8988T (cell line): ENCODE measurements at regions not wholly inside any gene's neighbourhood (a gene's known extent, or its start where the extent isn't known, plus 50 kb on each side); places are given as distances from the start of the nearest gene placed in this dataset.

Experiments used
- DNase-seq: peaks from one replicate; pipeline ENCODE4 v3.0.0; 2011

GRCh38 chr2:53442783-53443182 is 324.8 kb upstream of the CHAC2 start:
- DNase-seq = no peak

GRCh38 chr2:53442093-53442492 is 325.5 kb upstream of the CHAC2 start:
- DNase-seq = no peak

- DNase-seq = no peak
Measured at GRCh38 chr2:53438692-53439091, 328.9 kb upstream of the CHAC2 start.

DNA sequence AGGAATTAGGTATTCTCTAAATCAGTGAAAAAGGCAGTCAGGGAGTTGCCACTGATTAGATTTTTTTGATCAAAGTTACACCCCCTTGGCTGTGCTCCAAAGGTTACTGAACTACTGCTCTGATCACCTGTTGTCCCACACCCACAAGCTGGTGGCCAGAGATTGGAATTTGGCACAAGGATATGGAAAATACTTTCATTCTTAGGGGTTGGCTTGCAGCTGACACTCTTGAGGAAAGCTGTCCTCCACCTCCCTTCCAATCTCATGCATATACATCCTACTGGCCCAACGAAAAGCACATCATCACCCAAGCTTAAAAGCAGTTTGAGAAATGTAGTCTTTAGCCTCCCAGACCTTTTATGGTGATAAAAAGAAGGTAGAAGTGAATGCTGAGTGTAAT is 329.5 kb upstream of the CHAC2 start:
- no peak for DNase-seq

- DNase-seq = no peak
Measured at GRCh38 chr2:53437371-53437770, 330.2 kb upstream of the CHAC2 start.

DNA sequence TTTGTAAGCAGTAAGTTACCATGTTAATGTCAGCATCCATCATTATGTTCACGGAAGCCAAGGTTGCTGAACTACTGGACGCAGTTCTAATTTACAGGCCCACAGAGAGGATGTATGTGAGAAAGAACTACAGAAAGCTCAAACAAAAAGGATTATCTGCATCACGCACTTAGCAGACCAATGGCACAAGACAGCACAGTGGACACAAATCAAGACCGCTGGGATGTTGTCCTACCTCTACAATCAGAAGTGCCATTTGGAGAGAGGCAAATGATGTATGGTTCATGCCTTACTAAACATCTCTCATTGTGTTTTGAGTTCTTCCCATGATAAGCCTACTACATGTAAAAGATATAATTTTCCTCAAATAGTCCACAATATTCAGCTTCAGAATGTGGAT is 330.7 kb upstream of the CHAC2 start:
- no peak for DNase-seq

- DNase-seq = no peak
Measured at GRCh38 chr2:53435610-53436009, 332.0 kb upstream of the CHAC2 start.

DNA sequence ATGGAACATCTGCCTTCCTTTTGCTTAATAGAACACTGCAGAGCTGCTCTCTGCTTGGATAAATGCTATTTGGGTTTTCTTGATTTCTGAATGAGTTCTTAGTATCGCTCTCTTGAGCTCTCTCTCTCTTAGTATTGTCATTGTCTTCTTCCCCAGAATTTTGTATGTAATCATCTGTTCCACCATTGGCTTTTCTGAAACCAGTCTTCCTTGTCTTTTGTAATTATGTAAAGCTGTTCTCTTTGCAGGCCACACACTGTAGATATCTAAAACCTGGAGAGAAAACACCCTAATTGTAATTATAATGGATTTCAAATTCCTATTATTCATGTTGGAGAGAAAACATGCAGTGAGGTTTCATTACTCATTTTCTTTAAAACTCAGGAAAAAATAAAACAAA is 333.1 kb upstream of the CHAC2 start:
- DNase-seq = no peak

DNA sequence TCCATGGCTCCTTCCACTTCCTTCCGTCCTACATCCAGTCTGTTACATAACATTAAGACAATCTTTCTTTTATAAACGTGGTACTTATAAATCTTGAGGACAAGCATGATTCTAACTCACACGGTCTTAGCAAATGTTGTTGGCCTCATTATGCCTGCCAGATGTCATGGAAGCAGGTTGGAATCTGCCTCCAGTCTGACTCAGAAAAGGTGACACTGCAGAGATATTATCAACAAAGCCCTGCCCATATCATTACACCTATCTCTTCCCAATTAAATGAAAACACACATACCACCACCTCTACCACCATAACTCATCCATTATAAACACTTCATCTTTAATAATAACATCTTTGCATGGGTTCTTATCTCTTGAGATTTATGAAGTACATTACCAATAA is 334.7 kb upstream of the CHAC2 start:
- no peak for DNase-seq

DNA sequence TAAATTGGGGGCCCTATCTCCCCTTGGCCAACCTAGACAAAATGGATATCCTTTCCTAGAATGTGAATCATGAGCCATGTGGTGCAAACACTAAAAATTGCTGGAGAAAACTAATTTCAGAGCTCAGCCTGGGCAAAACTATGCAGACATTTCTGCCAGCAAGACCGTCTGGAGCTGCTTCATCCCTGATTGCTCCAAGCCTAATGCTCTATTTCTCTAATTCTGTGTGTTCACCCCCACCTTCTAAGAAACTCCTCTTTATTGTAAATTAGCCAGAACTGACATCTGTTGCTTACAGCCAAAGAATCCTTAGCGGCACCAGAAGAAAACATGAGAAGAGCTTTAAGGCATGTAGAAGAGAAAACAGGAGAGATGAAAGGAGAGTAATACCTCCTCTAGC is 337.7 kb upstream of the CHAC2 start:
- DNase-seq = no peak

DNA sequence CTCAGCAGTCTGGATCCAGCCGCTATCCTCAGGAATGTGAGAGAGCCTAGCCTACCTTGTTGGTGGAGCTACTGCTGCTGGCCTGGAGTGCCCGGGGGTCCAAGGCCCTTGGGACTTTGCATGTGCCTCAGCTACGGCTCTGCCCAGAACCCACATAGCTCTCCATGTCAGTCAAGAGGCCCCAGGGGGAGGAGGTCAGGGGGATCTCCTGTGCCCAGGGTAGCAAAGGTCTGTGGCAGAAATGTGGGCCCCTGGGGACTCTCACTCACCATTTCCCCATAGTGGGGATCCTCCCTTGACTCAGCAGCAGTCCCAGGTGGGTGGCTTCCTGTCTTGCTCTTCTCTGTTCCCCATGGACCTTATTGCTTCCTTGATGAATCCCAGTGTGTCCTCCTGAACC is 342.7 kb upstream of the CHAC2 start:
- no peak for DNase-seq

- no peak for DNase-seq
Measured at GRCh38 chr2:53423465-53423864, 344.1 kb upstream of the CHAC2 start.

DNA sequence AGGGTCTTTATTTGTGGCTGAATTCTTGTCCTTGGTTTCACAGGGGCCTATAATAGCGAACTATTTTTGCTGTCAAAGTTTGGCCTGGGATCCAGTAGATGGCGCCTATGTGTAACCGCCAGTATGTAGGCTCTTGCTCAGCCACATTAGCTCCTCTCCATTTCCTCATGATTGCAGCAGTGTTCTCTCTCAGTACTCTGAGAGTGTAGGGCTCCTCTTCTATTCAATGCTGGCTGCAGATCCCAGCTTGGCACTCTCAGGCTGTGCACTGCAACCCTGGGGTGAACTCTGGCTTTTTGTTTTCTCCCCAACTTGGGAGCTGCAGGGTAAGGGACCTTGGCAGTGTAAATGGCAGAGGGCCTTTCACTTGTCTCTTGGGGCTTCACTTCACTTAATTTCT is 344.6 kb upstream of the CHAC2 start:
- peak; percentile 13 for DNase-seq

GRCh38 chr2:53417385-53417784 is 350.2 kb upstream of the CHAC2 start:
- DNase-seq = no peak

GRCh38 chr2:53407363-53408080 is 360.1 kb upstream of the CHAC2 start:
- no peak for DNase-seq

- DNase-seq = no peak
Measured at GRCh38 chr2:53403792-53404413, 363.7 kb upstream of the CHAC2 start.

DNA sequence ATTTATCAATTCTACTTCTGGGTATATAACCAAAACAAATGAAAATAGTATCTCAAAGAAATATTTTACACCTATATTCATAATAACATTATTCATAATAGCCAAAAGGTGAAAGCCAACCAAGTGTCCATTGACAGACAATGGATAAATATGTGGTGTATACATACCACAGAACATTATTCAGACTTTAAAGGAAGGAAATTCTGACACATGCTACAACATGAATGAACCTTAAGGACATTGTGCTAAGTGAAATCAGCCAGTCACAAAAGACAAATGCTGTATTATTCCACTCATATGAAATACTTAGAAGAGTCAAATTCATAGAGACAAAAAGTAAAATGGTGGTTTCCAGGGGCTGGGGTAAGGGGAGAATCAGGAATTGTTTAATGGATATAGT is 370.5 kb upstream of the CHAC2 start:
- DNase-seq = no peak

GRCh38 chr2:53381271-53381670 is 386.3 kb upstream of the CHAC2 start:
- DNase-seq = no peak

GRCh38 chr2:53379547-53379946 is 388.1 kb upstream of the CHAC2 start:
- no peak for DNase-seq

DNA sequence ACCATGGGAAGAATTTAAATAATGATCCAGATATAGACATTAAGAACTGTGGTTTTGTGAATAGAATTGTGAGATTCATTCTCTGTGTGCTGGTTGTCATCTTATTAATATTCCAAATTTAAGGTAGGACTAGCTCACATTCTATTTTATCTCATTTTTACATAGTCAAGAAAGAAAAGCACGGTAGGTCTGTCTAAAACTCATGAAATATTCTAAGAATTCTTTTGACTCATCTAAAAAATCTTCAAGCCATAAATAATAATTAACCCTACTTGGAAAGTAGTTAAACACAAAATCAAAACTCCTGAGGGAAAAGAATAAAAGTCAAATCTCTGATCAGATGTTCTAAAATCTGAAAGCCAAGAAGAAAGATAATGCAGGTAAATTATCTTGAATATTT is 388.8 kb upstream of the CHAC2 start:
- DNase-seq = no peak

DNA sequence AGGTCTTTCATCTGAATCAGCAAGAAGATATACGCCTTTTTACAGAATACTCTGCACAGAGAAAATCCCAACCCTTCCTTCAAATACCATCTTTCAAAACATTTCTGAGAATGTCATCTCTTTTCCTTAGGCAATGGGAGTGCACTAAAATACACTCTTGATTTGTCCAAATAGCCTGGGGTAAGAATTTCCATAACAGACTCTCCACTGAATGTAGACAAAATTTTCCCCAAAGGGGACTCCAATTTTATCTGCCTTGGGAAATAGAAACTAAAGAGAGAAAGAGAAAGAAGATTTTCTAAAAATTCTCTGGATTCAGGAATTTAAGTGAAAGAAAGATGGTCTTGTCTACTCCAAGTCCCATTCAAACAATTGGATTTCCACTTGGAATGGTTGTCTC is 394.5 kb upstream of the CHAC2 start:
- no peak for DNase-seq

- DNase-seq = no peak
Measured at GRCh38 chr2:53366543-53366942, 401.1 kb upstream of the CHAC2 start.

DNA sequence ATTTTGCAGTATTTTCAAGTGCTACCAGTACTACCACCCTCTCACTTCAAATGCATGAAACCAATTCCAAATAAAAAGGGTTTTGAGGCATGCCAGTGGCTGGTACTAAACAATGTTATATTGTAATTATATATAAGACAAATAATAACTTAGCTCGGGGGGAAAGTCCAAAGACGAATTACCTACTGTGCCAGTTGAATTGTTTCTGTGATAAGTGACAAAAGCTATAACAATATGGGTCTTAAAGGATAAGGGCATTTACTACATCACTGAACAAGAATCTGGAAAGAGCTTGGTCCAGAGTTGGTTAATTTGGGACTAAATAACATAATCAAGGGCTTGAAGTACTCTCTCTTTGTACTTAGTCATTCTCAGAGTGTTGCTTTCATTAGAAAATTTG is 404.7 kb upstream of the CHAC2 start:
- no peak for DNase-seq

- no peak for DNase-seq
Measured at GRCh38 chr2:53356291-53356905, 411.2 kb upstream of the CHAC2 start.
